H1 (cell line): ENCODE measurements at regions not wholly inside any gene's neighbourhood (a gene's known extent, or its start where the extent isn't known, plus 50 kb on each side); places are given as distances from the start of the nearest gene placed in this dataset.

Experiments used
- CTCF ChIA-PET: fragments of 300-600 bp; sonication (Branson Sonifier 250); formaldehyde crosslinking; loops from one replicate; lab custom pipeline; 2021; ENCODE audit not compliant: partially characterized antibody; lab: Charles Lee
- POLR2A ChIA-PET: fragments of 300-600 bp; sonication (Branson Sonifier 250); formaldehyde crosslinking; loops from one replicate; lab custom pipeline; 2021; ENCODE audit warnings: inconsistent platforms; ENCODE audit not compliant: partially characterized antibody; lab: Charles Lee
- DNase-seq, 2 experiments: peaks; one replicate each; pipeline versions ENCODE4 v3.0.0 to v3.0.0-alpha.2; 2010 to 2022; ENCODE audit warnings: low spot score in 2 of 2, low read depth in 1 of 2, mixed read lengths in 1 of 2
- FAIRE-seq: peaks from 2 replicates; lab custom pipeline; 2011; peaks lifted over from hg19 to GRCh38; lab: Jason Lieb, UNC
- H2AFZ ChIP-seq: 2 replicates; pipeline ENCODE4 v1.8.1; 2012; ENCODE audit warnings: low read length, inconsistent platforms
- H2AK5ac ChIP-seq: 2 replicates; pipeline ENCODE4 v1.6.1; 2013; ENCODE audit warnings: low read depth, low read length
- H2BK120ac ChIP-seq: replicated peaks from 2 replicates; pipeline ENCODE3; 2013; ENCODE audit warnings: low read depth, low read length, inconsistent platforms
- H2BK12ac ChIP-seq: 2 replicates; pipeline ENCODE4 v1.6.1; 2013; ENCODE audit warnings: low read depth, low read length
- H2BK15ac ChIP-seq: 2 replicates; pipeline ENCODE4 v1.6.1; 2013; ENCODE audit warnings: low read length
- H2BK20ac ChIP-seq: 2 replicates; pipeline ENCODE4 v1.6.1; 2013; ENCODE audit warnings: low read length
- H2BK5ac ChIP-seq: 2 replicates; pipeline ENCODE4 v1.6.1; 2013; ENCODE audit warnings: low read depth, low read length
- H3K14ac ChIP-seq: 2 replicates; pipeline ENCODE4 v1.6.1; 2013; ENCODE audit warnings: inconsistent platforms; ENCODE audit not compliant: insufficient read length
- H3K18ac ChIP-seq: 2 replicates; pipeline ENCODE4 v1.6.1; 2013; ENCODE audit warnings: low read length; ENCODE audit errors: extremely low read depth
- H3K23ac ChIP-seq: 2 replicates; pipeline ENCODE4 v1.6.1; 2013; ENCODE audit warnings: inconsistent platforms; ENCODE audit not compliant: insufficient read length
- H3K23me2 ChIP-seq: 2 replicates; pipeline ENCODE4 v1.6.1; 2013; ENCODE audit warnings: low read depth, low read length
- H3K27ac ChIP-seq: 2 replicates; pipeline ENCODE4 v1.6.1; 2011; ENCODE audit warnings: low read depth, low read length, inconsistent platforms
- H3K27me3 ChIP-seq, 4 experiments: replicated peaks in 1 of 4; 1 replicate in 1 of 4; 2 replicates in 3 of 4; pipeline versions ENCODE4 v1.6.1 to v1.8.1; 2011 to 2013; ENCODE audit warnings: low read length in 3 of 4, mild to moderate bottlenecking in 3 of 4, inconsistent platforms in 2 of 4, mixed read lengths in 2 of 4, moderate library complexity in 1 of 4; ENCODE audit not compliant: control insufficient read depth in 3 of 4, insufficient read depth in 3 of 4; ENCODE audit errors: extremely low read depth in 1 of 4
- H3K36me3 ChIP-seq, 4 experiments: 2 replicates each; pipeline versions ENCODE4 v1.6.1 to v1.8.1; 2011 to 2013; ENCODE audit warnings: mild to moderate bottlenecking in 4 of 4, low read length in 3 of 4, moderate library complexity in 2 of 4, control low read depth in 1 of 4, inconsistent platforms in 1 of 4; ENCODE audit not compliant: insufficient read depth in 4 of 4, control insufficient read depth in 2 of 4
- H3K4ac ChIP-seq: replicated peaks from 2 replicates; pipeline ENCODE3; 2013; ENCODE audit warnings: low read length, low read depth, mixed read lengths, inconsistent platforms; ENCODE audit not compliant: insufficient read length
- H3K4me1 ChIP-seq, 4 experiments: replicated peaks in 1 of 4; 1 replicate in 1 of 4; 2 replicates in 3 of 4; pipeline versions ENCODE4 v1.6.1 to v1.8.1; 2011 to 2013; ENCODE audit warnings: low read length in 3 of 4, inconsistent platforms in 2 of 4, mixed read lengths in 1 of 4; ENCODE audit not compliant: insufficient read depth in 4 of 4, control insufficient read depth in 3 of 4
- H3K4me2 ChIP-seq, 2 experiments: 2 replicates each; pipeline versions ENCODE4 v1.6.1 to v1.8.1; 2011 to 2013; ENCODE audit warnings: low read depth in 2 of 2, low read length in 2 of 2, control low read depth in 1 of 2, inconsistent platforms in 1 of 2, mild to moderate bottlenecking in 1 of 2; ENCODE audit not compliant: insufficient read depth in 1 of 2
- H3K4me3 ChIP-seq, 4 experiments: fragments of 200-600, 300-600 bp in 1 of 4; sonication (generic), shearing (Covaris generic), sonication (Bioruptor Twin) in 1 of 4; 2 replicates each; pipeline versions ENCODE4 v1.5.1 to v1.8.1; 2011 to 2016; ENCODE audit warnings: low read length in 4 of 4, low read depth in 3 of 4, control low read depth in 2 of 4, inconsistent platforms in 2 of 4, mild to moderate bottlenecking in 2 of 4, mixed read lengths in 1 of 4, moderate library complexity in 1 of 4; ENCODE audit not compliant: insufficient read depth in 2 of 4; ENCODE audit errors: extremely low read depth in 1 of 4
- H3K56ac ChIP-seq: replicated peaks from 2 replicates; pipeline ENCODE3; 2013; ENCODE audit warnings: low read depth, mild to moderate bottlenecking, mixed read lengths, low read length, inconsistent platforms; ENCODE audit not compliant: insufficient read length
- H3K79me1 ChIP-seq: 2 replicates; pipeline ENCODE4 v1.6.1; 2013; ENCODE audit warnings: low read depth, low read length, control low read depth
- H3K79me2 ChIP-seq, 2 experiments: 2 replicates each; pipeline versions ENCODE4 v1.6.1 to v1.8.1; 2012 to 2013; ENCODE audit warnings: low read length in 2 of 2, mild to moderate bottlenecking in 2 of 2, inconsistent platforms in 1 of 2; ENCODE audit not compliant: insufficient read depth in 2 of 2, control insufficient read depth in 1 of 2
- H3K9ac ChIP-seq, 4 experiments: replicated peaks in 1 of 4; 1 replicate in 1 of 4; 2 replicates in 3 of 4; pipeline versions ENCODE4 v1.6.1 to v1.8.1; 2011 to 2013; ENCODE audit warnings: low read depth in 3 of 4, low read length in 3 of 4, control low read depth in 2 of 4, mild to moderate bottlenecking in 2 of 4, moderate library complexity in 2 of 4, inconsistent platforms in 1 of 4; ENCODE audit errors: extremely low read depth in 1 of 4
- H3K9me3 ChIP-seq, 2 experiments: 2 replicates each; pipeline versions ENCODE4 v1.6.1 to v1.8.1; 2012 to 2013; ENCODE audit warnings: mild to moderate bottlenecking in 2 of 2, moderate library complexity in 2 of 2, control low read depth in 1 of 2, inconsistent platforms in 1 of 2, low read depth in 1 of 2, low read length in 1 of 2, mixed read lengths in 1 of 2; ENCODE audit not compliant: insufficient read depth in 2 of 2
- H4K20me1 ChIP-seq, 2 experiments: replicated peaks in 1 of 2; 2 replicates each; pipeline versions ENCODE3 to v1.8.1; 2011 to 2013; ENCODE audit warnings: inconsistent platforms in 2 of 2, low read length in 2 of 2, mild to moderate bottlenecking in 1 of 2; ENCODE audit not compliant: insufficient read depth in 2 of 2, control insufficient read depth in 1 of 2
- H4K5ac ChIP-seq: 2 replicates; pipeline ENCODE4 v1.6.1; 2013; ENCODE audit warnings: low read length, low read depth, mixed read lengths, inconsistent platforms; ENCODE audit not compliant: insufficient read length
- H4K8ac ChIP-seq: 2 replicates; pipeline ENCODE4 v1.8.0; 2013; ENCODE audit warnings: mild to moderate bottlenecking, moderate library complexity, low read length, inconsistent platforms; ENCODE audit not compliant: insufficient read depth; ENCODE audit errors: extremely low read depth
- H4K91ac ChIP-seq: replicated peaks from 2 replicates; pipeline ENCODE3; 2013; ENCODE audit warnings: low read length, mixed read lengths, inconsistent platforms; ENCODE audit not compliant: insufficient read length
- BRCA1 ChIP-seq: IDR thresholded peaks from 2 replicates; pipeline ENCODE4 v1.6.1; 2012; ENCODE audit warnings: low read depth, low read length, improper control_type of control experiment
- SIX5 ChIP-seq: IDR thresholded peaks from 2 replicates; pipeline ENCODE4 v1.6.1; 2011; ENCODE audit warnings: mild to moderate bottlenecking, low read depth, low read length
- TEAD4 ChIP-seq: IDR thresholded peaks from 2 replicates; pipeline ENCODE4 v1.6.1; 2012; ENCODE audit warnings: low read depth, low read length, inconsistent platforms, mixed read lengths
- WGBS, 2 experiments: shearing (Covaris generic) in 1 of 2; methylation state at CpG; one replicate each; pipeline versions ENCODE4 v1.1.6 to v1.1.7; 2013 to 2015; ENCODE audit warnings: low lambda C conversion rate in 2 of 2, mixed read lengths in 2 of 2, inconsistent platforms in 1 of 2, low coverage in 1 of 2, missing lambda C conversion rate in 1 of 2; ENCODE audit not compliant: insufficient replicate concordance in 2 of 2, insufficient coverage in 1 of 2, insufficient read length in 1 of 2; ENCODE audit errors: extremely low coverage in 1 of 2, missing lambda C conversion rate in 1 of 2; 5-methylcytosine and 5-hydroxymethylcytosine counted together

DNA sequence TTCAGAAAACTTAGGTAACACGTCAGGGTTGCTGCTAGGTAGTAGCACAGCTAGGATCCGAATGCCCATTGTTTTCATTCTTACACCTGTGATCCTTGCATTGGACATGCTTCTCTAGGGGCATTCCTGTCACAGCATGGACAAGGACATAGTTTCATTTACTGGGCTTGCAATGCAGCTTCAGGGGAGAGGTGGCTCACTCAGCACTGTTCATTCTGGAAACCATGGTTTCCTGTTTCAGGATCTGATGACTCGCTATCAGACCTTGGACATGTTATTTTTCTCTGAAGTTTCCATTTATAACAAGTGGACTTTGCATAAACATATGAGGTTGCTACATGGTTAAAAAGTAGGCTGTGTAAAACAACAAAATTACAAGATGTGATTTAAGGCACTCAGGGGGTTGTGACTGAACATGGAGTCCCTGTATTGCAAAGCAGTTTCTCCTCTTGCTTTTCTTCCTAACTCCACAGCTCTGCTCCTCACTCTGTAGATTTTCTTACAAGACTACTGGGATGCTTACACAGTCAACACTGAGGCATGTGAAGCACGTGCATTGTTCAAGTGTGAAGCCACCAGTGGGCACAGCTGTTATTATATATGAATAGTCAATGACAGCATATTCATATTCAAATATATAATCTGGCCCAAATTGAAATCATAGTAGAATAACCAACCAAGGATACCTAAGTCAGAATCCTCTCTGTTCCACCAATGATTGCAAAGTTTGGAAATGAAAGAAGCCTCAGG, 66.1 kb upstream of the STK32A start:
- POLR2A ChIA-PET = no interaction called here
- Histone ChIP-seq H2BK5ac (no peak overlapping the region), H4K20me1 (no peaks in the 10 kb centered on the region), H3K36me3 (no peaks in the 10 kb centered on the region), H2BK120ac (no peak overlapping the region), H2AK5ac (no peak overlapping the region), H3K9ac (no peak overlapping the region), H4K5ac (no peak overlapping the region), H3K4me1 (peaks cover 0 to 4% (median 0%) of the 10 kb centered on the region in 4 experiments; a peak in 1 of 7 replicates), H2BK12ac (no peak overlapping the region), H3K18ac (no peak overlapping the region), H3K23me2 (no peaks in the 10 kb centered on the region), H3K4me2 (no peak overlapping the region), H3K14ac (no peak overlapping the region), H3K23ac (no peak overlapping the region), H3K27ac (no peak overlapping the region), H2AFZ (no peak overlapping the region), H3K4me3 (no peak overlapping the region), H3K9me3 (peaks cover 0 to 4% of the 10 kb centered on the region in 2 experiments; a peak in 1 of 4 replicates), H4K91ac (no peak overlapping the region), H3K79me2 (no peaks in the 10 kb centered on the region), H3K56ac (no peak overlapping the region), H2BK15ac (no peak overlapping the region), H3K79me1 (no peaks in the 10 kb centered on the region), H4K8ac (no peak overlapping the region), H3K27me3 (no peaks in the 10 kb centered on the region), H3K4ac (no peak overlapping the region), H2BK20ac (no peak overlapping the region)
- FAIRE-seq = no peak
- 77% methylated on average over 4 of the region's 4 CpGs; no CpG with 5 or more reads in 1 of the 2 experiments for WGBS, 2 experiments
- TF ChIP-seq TEAD4 = 0 out of 2 replicates have a peak, but pooled peaks have one; percentile 17
- no peak for TF ChIP-seq SIX5
- TF ChIP-seq BRCA1 = no peak
- no peak for DNase-seq
- CTCF ChIA-PET = interaction anchor here (0.7 to 1.5 kb wide), 5 partner anchors 20 to 635 kb away, joined by 3 to 6 read pairs (median 3); no protein-coding TSS in a partner anchor
